Liver (tissue), 3 donors: ENCODE measurements at regions not wholly inside any gene's neighbourhood (a gene's known extent, or its start where the extent isn't known, plus 50 kb on each side); places are given as distances from the start of the nearest gene placed in this dataset.
A peak's percentile ranks its signal among the peaks of the same experiment; 100 is the strongest.

Source experiments
- ATF3 ChIP-seq: IDR thresholded peaks from 2 replicates; pipeline ENCODE4 v1.6.1; 2016; ENCODE audit warnings: antibody characterized with exemption
- CTCF ChIP-seq: fragments of 150-350 bp; IDR thresholded peaks from 2 replicates; pipeline ENCODE4 v1.5.1; 2017; ENCODE audit warnings: improper control_type of control experiment, low read depth, low read length; ENCODE audit not compliant: missing input control
- FOXA1 ChIP-seq: IDR thresholded peaks from 2 replicates; pipeline ENCODE4 v1.6.1; 2016; ENCODE audit warnings: antibody characterized with exemption
- GABPA ChIP-seq, 2 donors: IDR thresholded peaks in 1 of 2; conservative IDR thresholded peaks in 1 of 2; 2 replicates each; pipeline ENCODE4 v1.6.1; 2016; ENCODE audit warnings: antibody characterized with exemption in 2 of 2, mild to moderate bottlenecking in 1 of 2, moderate library complexity in 1 of 2
- JUND ChIP-seq, 2 donors: IDR thresholded peaks; 2 replicates each; pipeline ENCODE4 v1.6.1; 2016; ENCODE audit warnings: antibody characterized with exemption in 2 of 2
- NR2F2 ChIP-seq: IDR thresholded peaks from 2 replicates; pipeline ENCODE4 v1.6.1; 2016; ENCODE audit warnings: antibody characterized with exemption
- RAD21 ChIP-seq, 2 donors: IDR thresholded peaks; 2 replicates each; pipeline ENCODE4 v1.6.1; 2016; ENCODE audit warnings: antibody characterized with exemption in 2 of 2, mild to moderate bottlenecking in 2 of 2
- REST ChIP-seq: IDR thresholded peaks from 2 replicates; pipeline ENCODE4 v1.6.1; 2016; ENCODE audit warnings: antibody characterized with exemption, mild to moderate bottlenecking
- RXRA ChIP-seq, 2 donors: IDR thresholded peaks; 2 replicates each; pipeline ENCODE4 v1.6.1; 2017 to 2018; ENCODE audit warnings: antibody characterized with exemption in 2 of 2, mild to moderate bottlenecking in 1 of 2
- SP1 ChIP-seq: IDR thresholded peaks from 2 replicates; pipeline ENCODE4 v1.6.1; 2018; ENCODE audit warnings: antibody characterized with exemption, mild to moderate bottlenecking
- TAF1 ChIP-seq: conservative IDR thresholded peaks from 2 replicates; pipeline ENCODE4 v1.6.1; 2016; ENCODE audit warnings: antibody characterized with exemption, mild to moderate bottlenecking
- YY1 ChIP-seq: IDR thresholded peaks from 2 replicates; pipeline ENCODE4 v1.6.1; 2016; ENCODE audit warnings: antibody characterized with exemption, mild to moderate bottlenecking
- ZBTB33 ChIP-seq: IDR thresholded peaks from 2 replicates; pipeline ENCODE4 v1.6.1; 2016; ENCODE audit warnings: antibody characterized with exemption
- donor health status: healthy.
- donor health status: healthy.

GRCh38 chr4:141860974-141861373, 224.6 kb downstream of the IL15 start:
- TF ChIP-seq REST (no peak), TAF1 (no peak), NR2F2 (no peak), CTCF (peak; percentile 13), RXRA (IDR thresholded peaks at IDR 0.05) (no peak), YY1 (no peak), SP1 (no peak), RAD21 (IDR thresholded peaks at IDR 0.05) (peak; percentile 61 to 68), FOXA1 (no peak), JUND (IDR thresholded peaks at IDR 0.05) (no peak), ZBTB33 (no peak), GABPA (IDR thresholded peaks at IDR 0.05 in 1 of 2, conservative IDR thresholded peaks at IDR 0.05 in 1 of 2) (no peak), ATF3 (no peak)
